ENCODE measurements at regions not wholly inside any gene's neighbourhood (a gene's known extent, or its start where the extent isn't known, plus 50 kb on each side); places are given as distances from the start of the nearest gene placed in this dataset.

DNA sequence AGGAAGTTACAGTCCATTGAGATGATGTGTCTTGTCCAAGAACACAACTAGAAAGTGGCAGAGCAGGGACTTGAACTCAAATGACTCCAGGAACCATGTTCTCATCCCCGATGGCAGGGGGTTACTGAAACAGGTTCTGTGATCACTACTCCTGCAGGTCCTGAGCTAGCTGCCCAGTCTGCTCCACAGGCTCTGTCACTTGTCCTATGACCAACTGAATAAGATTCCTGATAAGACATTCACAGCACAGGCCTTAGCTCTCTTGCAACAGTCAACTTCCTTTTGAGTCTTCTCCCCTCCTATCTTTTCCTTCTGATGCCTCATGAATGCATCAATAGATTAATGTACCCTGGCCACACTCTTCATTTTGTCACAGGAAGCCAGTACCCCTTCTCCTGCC, 109.2 kb downstream of the SH3TC2 start:
- TF ChIP-seq EZH2 (IDR thresholded peaks at IDR 0.05; ENCODE audit: borderline replicate concordance, low read depth, low read length, poor library complexity, severe bottlenecking), result no peak
- TF ChIP-seq, protein P1, sequence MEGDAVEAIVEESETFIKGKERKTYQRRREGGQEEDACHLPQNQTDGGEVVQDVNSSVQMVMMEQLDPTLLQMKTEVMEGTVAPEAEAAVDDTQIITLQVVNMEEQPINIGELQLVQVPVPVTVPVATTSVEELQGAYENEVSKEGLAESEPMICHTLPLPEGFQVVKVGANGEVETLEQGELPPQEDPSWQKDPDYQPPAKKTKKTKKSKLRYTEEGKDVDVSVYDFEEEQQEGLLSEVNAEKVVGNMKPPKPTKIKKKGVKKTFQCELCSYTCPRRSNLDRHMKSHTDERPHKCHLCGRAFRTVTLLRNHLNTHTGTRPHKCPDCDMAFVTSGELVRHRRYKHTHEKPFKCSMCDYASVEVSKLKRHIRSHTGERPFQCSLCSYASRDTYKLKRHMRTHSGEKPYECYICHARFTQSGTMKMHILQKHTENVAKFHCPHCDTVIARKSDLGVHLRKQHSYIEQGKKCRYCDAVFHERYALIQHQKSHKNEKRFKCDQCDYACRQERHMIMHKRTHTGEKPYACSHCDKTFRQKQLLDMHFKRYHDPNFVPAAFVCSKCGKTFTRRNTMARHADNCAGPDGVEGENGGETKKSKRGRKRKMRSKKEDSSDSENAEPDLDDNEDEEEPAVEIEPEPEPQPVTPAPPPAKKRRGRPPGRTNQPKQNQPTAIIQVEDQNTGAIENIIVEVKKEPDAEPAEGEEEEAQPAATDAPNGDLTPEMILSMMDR (conservative IDR thresholded peaks at IDR 0.05; ENCODE audit: low read depth, low read length), result no peak

Measured in A673 (cell line).